HEK293T (cell line): ENCODE measurements at regions not wholly inside any gene's neighbourhood (a gene's known extent, or its start where the extent isn't known, plus 50 kb on each side); places are given as distances from the start of the nearest gene placed in this dataset.

ENCODE experiments used
- CTCF ChIA-PET: fragments of 350-600 bp; formaldehyde crosslinking; extraction: SDS; loops from one replicate; lab custom pipeline; 2021; ENCODE audit warnings: antibody characterized with exemption, inconsistent platforms; lab: Yijun Ruan, JAX
- POLR2A ChIA-PET: fragments of 350-600 bp; formaldehyde crosslinking; extraction: SDS; loops from one replicate; lab custom pipeline; 2020; ENCODE audit warnings: antibody characterized with exemption, inconsistent platforms; lab: Yijun Ruan, JAX
- DNase-seq: peaks from one replicate; pipeline ENCODE4 v3.0.0; 2012; ENCODE audit warnings: mixed read lengths; ENCODE audit errors: extremely low spot score
- ARNT ChIP-seq: fragments of 450-650 bp; IDR thresholded peaks from 2 replicates; pipeline ENCODE4 v1.6.1; 2017; ENCODE audit warnings: mild to moderate bottlenecking
- BHLHE40 ChIP-seq: fragments of 450-650 bp; IDR thresholded peaks from 2 replicates; pipeline ENCODE4 v1.6.1; 2016; ENCODE audit warnings: mild to moderate bottlenecking, moderate library complexity, borderline replicate concordance
- CTBP1 ChIP-seq: fragments of 450-650 bp; IDR thresholded peaks from 2 replicates; pipeline ENCODE4 v1.6.1; 2016; ENCODE audit warnings: borderline replicate concordance
- ELF4 ChIP-seq: fragments of 450-650 bp; IDR thresholded peaks from 2 replicates; pipeline ENCODE4 v1.6.1; 2017; ENCODE audit warnings: antibody characterized with exemption
- FOXA1 ChIP-seq: fragments of 450-650 bp; IDR thresholded peaks from 2 replicates; pipeline ENCODE4 v1.6.1; 2016; ENCODE audit warnings: mild to moderate bottlenecking
- FOXK2 ChIP-seq: fragments of 450-650 bp; IDR thresholded peaks from 2 replicates; pipeline ENCODE4 v1.6.1; 2016; ENCODE audit warnings: mild to moderate bottlenecking
- FOXM1 ChIP-seq: fragments of 450-650 bp; IDR thresholded peaks from 2 replicates; pipeline ENCODE4 v1.6.1; 2017; ENCODE audit warnings: mild to moderate bottlenecking, borderline replicate concordance
- HDGF ChIP-seq: fragments of 450-650 bp; IDR thresholded peaks from 2 replicates; pipeline ENCODE4 v1.6.1; 2017; ENCODE audit warnings: antibody characterized with exemption, borderline replicate concordance
- L3MBTL2 ChIP-seq: fragments of 450-650 bp; conservative IDR thresholded peaks from 2 replicates; pipeline ENCODE4 v1.6.1; 2016; ENCODE audit warnings: mild to moderate bottlenecking
- LEF1 ChIP-seq: fragments of 450-650 bp; IDR thresholded peaks from 2 replicates; pipeline ENCODE4 v1.6.1; 2017; ENCODE audit warnings: mild to moderate bottlenecking, borderline replicate concordance
- NFRKB ChIP-seq: fragments of 450-650 bp; IDR thresholded peaks from 2 replicates; pipeline ENCODE4 v1.6.1; 2016; ENCODE audit warnings: mild to moderate bottlenecking, moderate library complexity
- SP1 ChIP-seq: fragments of 450-650 bp; IDR thresholded peaks from 2 replicates; pipeline ENCODE4 v1.6.1; 2017
- SUZ12 ChIP-seq: fragments of 450-650 bp; IDR thresholded peaks from 2 replicates; pipeline ENCODE4 v1.6.1; 2016; ENCODE audit warnings: mild to moderate bottlenecking
- TARDBP ChIP-seq: fragments of 450-650 bp; IDR thresholded peaks from 2 replicates; pipeline ENCODE4 v1.6.1; 2016
- ZNF384 ChIP-seq: fragments of 450-650 bp; IDR thresholded peaks from 2 replicates; pipeline ENCODE4 v1.6.1; 2016
- TF ChIP-seq, protein P1 (sequence below): fragments of 450-650 bp; IDR thresholded peaks from 2 replicates; pipeline ENCODE4 v1.6.1; 2016

GRCh38 chr20:51143652-51144051 lies 120.7 kb upstream of the KCNG1 start:
- POLR2A ChIA-PET, result no interaction called here
- DNase-seq, result no peak
- TF ChIP-seq ELF4 (no peak), LEF1 (no peak), FOXM1 (no peak), SP1 (no peak), HDGF (no peak)
- TF ChIP-seq, protein P1, sequence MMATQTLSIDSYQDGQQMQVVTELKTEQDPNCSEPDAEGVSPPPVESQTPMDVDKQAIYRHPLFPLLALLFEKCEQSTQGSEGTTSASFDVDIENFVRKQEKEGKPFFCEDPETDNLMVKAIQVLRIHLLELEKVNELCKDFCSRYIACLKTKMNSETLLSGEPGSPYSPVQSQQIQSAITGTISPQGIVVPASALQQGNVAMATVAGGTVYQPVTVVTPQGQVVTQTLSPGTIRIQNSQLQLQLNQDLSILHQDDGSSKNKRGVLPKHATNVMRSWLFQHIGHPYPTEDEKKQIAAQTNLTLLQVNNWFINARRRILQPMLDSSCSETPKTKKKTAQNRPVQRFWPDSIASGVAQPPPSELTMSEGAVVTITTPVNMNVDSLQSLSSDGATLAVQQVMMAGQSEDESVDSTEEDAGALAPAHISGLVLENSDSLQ, result no peak
- CTCF ChIA-PET, result no interaction called here

DNA sequence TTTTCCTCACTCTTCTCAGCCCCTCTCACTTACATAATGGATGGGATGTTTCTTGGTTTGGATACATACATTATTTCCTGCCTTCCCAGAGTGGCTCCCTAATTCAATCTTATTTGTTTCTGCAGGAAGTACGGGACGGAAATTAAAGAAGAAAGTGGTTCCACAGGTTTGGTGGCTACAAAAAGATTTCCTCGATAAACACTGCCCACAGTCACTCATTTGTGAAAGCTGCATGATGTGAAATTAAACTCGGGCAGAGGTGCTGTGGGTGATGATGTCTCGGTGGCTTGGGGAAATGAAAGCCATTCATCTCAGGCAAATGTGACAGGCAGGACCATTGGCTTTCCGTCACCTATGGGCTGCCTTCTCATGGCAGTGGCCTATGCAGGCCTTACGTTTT lies 119.5 kb upstream of the KCNG1 start:
- CTCF ChIA-PET, result no interaction called here
- POLR2A ChIA-PET, result no interaction called here
- TF ChIP-seq CTBP1 (no peak), SP1 (no peak), LEF1 (no peak), L3MBTL2 (no peak), BHLHE40 (no peak), ELF4 (no peak), FOXM1 (no peak), ARNT (no peak), ZNF384 (no peak), FOXA1 (no peak), HDGF (no peak)
- TF ChIP-seq, protein P1, result no peak
- DNase-seq, result no peak

DNA sequence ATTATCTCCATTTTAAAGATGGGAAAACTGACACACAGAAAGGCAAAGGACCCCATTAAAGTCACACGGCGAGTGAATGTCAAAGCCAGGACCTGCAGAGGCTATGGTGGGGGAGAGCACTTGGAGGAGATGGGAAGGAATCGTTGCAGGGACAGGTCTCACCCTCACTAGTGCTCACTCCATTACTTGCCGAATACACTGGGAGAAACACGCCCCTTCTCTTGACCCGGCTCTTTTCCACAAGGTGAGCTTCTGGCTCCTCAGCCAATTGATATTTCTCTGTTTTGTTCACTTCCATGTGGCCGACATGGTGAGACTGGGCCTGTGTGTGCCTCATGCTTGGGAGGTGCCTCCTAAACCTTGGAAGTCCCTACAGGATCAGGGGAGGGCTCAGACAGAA lies 117.8 kb upstream of the KCNG1 start:
- DNase-seq, result no peak
- CTCF ChIA-PET, result no interaction called here
- TF ChIP-seq FOXK2 (no peak), ELF4 (no peak), TARDBP (no peak), ZNF384 (no peak), NFRKB (no peak), ARNT (no peak), FOXA1 (no peak), BHLHE40 (no peak), LEF1 (no peak), SP1 (no peak), FOXM1 (no peak), L3MBTL2 (no peak), CTBP1 (no peak), HDGF (no peak), SUZ12 (no peak)
- TF ChIP-seq, protein P1, result no peak
- POLR2A ChIA-PET, result no interaction called here

DNA sequence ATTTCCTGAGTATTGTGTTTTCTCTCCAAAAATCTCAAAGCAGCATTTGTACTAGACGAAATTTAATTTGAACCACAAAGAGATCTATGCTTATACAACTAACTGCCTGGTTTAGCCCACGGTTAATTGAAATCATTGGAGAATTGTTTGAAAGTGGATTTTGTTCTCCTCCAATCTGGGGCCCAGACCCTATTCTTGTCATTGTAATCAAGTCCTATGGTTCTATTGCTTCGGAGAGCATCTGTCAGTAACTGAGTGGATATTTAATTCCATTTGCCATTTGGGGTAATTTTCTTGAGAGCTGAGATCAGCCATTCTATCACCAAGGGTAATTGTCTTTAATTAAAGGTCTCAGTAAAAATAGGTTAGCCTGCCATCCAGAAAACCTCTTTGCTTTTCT lies 117.0 kb upstream of the KCNG1 start:
- TF ChIP-seq BHLHE40 (no peak), L3MBTL2 (no peak), CTBP1 (no peak), SUZ12 (no peak), SP1 (no peak), TARDBP (no peak), FOXM1 (no peak), ARNT (no peak), LEF1 (no peak), HDGF (no peak), FOXA1 (no peak), NFRKB (no peak), ELF4 (no peak), FOXK2 (no peak)
- TF ChIP-seq, protein P1, result no peak
- POLR2A ChIA-PET, result no interaction called here
- CTCF ChIA-PET, result no interaction called here
- no peak for DNase-seq

DNA sequence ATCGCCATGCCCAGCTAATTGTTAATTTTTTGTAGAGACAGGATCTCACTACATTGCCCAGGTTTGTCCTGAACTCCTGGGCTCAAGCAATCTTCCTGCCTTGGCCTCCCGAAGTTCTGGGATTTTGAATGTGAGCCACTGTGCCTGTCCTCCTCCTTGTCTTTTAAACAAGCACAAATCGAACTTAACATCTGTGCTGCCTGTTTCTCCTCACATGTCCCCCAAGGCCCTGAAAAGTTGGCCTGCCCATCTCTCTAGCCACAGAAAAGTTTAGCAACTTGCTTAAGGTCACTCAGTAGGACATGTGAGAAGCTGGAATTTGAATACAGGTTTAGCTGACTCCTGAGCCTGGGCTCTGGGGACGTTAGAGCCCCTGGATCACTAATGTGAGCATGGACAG lies 115.7 kb upstream of the KCNG1 start:
- CTCF ChIA-PET, result no interaction called here
- no peak for TF ChIP-seq SP1
- TF ChIP-seq ELF4, result no peak
- no peak for TF ChIP-seq HDGF
- TF ChIP-seq FOXK2, result no peak
- TF ChIP-seq BHLHE40, result no peak
- TF ChIP-seq, protein P1, result no peak
- no peak for TF ChIP-seq L3MBTL2
- no peak for TF ChIP-seq CTBP1
- DNase-seq, result no peak
- POLR2A ChIA-PET, result no interaction called here

DNA sequence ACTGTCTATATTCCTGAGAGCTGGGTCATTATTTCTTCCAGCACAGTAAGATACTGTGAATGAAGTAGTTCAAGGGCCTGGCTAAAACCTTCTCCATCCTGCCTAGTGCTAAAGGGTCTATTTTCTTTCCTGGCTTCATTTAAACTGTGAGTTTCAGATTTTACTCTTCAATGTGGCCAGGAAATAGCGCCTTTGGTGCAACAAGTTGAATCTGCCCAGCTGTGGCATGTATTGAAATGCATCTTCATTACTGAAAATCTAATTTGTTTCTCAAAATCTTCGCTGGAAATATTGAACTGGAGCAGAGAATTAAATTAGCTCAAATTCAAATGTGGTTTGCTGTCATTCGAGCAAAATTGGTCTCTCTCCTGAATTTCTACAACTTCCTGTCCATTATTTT lies 114.6 kb upstream of the KCNG1 start:
- no peak for DNase-seq
- TF ChIP-seq L3MBTL2 (no peak), FOXA1 (no peak), NFRKB (no peak), ELF4 (no peak), FOXM1 (no peak), ARNT (no peak), SP1 (no peak), SUZ12 (no peak), FOXK2 (no peak)
- CTCF ChIA-PET, result no interaction called here
- POLR2A ChIA-PET, result no interaction called here
